ENCODE measurements at regions not wholly inside any gene's neighbourhood (a gene's known extent, or its start where the extent isn't known, plus 50 kb on each side); places are given as distances from the start of the nearest gene placed in this dataset.

DNA sequence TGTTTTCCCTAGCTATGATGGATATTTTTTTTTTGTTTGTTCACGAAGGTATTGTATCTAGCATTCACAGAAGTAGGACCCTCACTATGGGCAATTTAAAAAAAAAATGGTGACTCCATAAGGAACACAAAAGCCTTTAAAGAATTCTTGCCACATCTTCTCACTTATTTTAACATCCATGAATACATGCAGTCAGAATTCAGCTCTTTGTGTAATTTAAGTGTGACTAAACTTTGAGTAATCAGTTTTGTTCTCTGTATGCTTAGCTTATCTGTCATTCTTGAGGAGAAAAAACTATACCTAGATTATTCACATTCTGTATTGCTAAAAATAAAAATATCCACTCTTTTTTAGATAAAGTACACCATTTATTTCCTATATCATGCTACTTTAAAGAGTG lies 313.2 kb upstream of the KCND2 start:
- TF ChIP-seq CSDC2 (CRISPR knock-in tag; IDR thresholded peaks at IDR 0.05) (no peak), ZNF565 (CRISPR knock-in tag; conservative IDR thresholded peaks at IDR 0.05; ENCODE audit: low read depth) (no peak), OSR1 (CRISPR knock-in tag; IDR thresholded peaks at IDR 0.05) (no peak), ZFP30 (CRISPR knock-in tag; IDR thresholded peaks at IDR 0.05) (no peak), ZNF8 (CRISPR knock-in tag; IDR thresholded peaks at IDR 0.05) (no peak), ARNTL (CRISPR knock-in tag; IDR thresholded peaks at IDR 0.05; ENCODE audit: borderline replicate concordance, low read depth) (no peak), PPARA (CRISPR knock-in tag; IDR thresholded peaks at IDR 0.05; ENCODE audit: borderline replicate concordance) (no peak), ISL1 (CRISPR knock-in tag; IDR thresholded peaks at IDR 0.05) (no peak), ZNF70 (CRISPR knock-in tag; IDR thresholded peaks at IDR 0.05) (no peak)
- TF ChIP-seq, protein P1, sequence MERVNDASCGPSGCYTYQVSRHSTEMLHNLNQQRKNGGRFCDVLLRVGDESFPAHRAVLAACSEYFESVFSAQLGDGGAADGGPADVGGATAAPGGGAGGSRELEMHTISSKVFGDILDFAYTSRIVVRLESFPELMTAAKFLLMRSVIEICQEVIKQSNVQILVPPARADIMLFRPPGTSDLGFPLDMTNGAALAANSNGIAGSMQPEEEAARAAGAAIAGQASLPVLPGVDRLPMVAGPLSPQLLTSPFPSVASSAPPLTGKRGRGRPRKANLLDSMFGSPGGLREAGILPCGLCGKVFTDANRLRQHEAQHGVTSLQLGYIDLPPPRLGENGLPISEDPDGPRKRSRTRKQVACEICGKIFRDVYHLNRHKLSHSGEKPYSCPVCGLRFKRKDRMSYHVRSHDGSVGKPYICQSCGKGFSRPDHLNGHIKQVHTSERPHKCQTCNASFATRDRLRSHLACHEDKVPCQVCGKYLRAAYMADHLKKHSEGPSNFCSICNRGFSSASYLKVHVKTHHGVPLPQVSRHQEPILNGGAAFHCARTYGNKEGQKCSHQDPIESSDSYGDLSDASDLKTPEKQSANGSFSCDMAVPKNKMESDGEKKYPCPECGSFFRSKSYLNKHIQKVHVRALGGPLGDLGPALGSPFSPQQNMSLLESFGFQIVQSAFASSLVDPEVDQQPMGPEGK (CRISPR knock-in tag; IDR thresholded peaks at IDR 0.05; ENCODE audit: borderline replicate concordance) = no peak

GRCh38 chr7:119963654-119964053 lies 309.3 kb upstream of the KCND2 start:
- TF ChIP-seq POU6F1 (CRISPR knock-in tag; IDR thresholded peaks at IDR 0.05; ENCODE audit: borderline replicate concordance, low read depth) (no peak), ISL1 (CRISPR knock-in tag; IDR thresholded peaks at IDR 0.05) (no peak), TCF4 (CRISPR knock-in tag; IDR thresholded peaks at IDR 0.05; ENCODE audit: borderline replicate concordance) (no peak), CSDC2 (CRISPR knock-in tag; IDR thresholded peaks at IDR 0.05) (no peak), ESRRG (CRISPR knock-in tag; IDR thresholded peaks at IDR 0.05) (no peak), ARNTL (CRISPR knock-in tag; IDR thresholded peaks at IDR 0.05; ENCODE audit: borderline replicate concordance, low read depth) (no peak)
- ATAC-seq = no peak

More for the DNA sequence above, 313.2 kb upstream of the KCND2 start:
- ATAC-seq = no peak

- TF ChIP-seq ARNTL (CRISPR knock-in tag; IDR thresholded peaks at IDR 0.05; ENCODE audit: borderline replicate concordance, low read depth) = no peak
- no peak for TF ChIP-seq ZFP30 (CRISPR knock-in tag; IDR thresholded peaks at IDR 0.05)
- no peak for TF ChIP-seq PPARA (CRISPR knock-in tag; IDR thresholded peaks at IDR 0.05; ENCODE audit: borderline replicate concordance)
- no peak for TF ChIP-seq CSDC2 (CRISPR knock-in tag; IDR thresholded peaks at IDR 0.05)
- TF ChIP-seq GLIS3 (CRISPR knock-in tag; IDR thresholded peaks at IDR 0.05) = no peak
- TF ChIP-seq OSR1 (CRISPR knock-in tag; IDR thresholded peaks at IDR 0.05) = no peak
- no peak for TF ChIP-seq TSHZ2 (CRISPR knock-in tag; IDR thresholded peaks at IDR 0.05)
- TF ChIP-seq CSRNP3 (CRISPR knock-in tag; IDR thresholded peaks at IDR 0.05) = no peak
- TF ChIP-seq, protein P1 (CRISPR knock-in tag; IDR thresholded peaks at IDR 0.05; ENCODE audit: borderline replicate concordance) = no peak
- TF ChIP-seq ESRRG (CRISPR knock-in tag; IDR thresholded peaks at IDR 0.05) = no peak
- TF ChIP-seq POU6F1 (CRISPR knock-in tag; IDR thresholded peaks at IDR 0.05; ENCODE audit: borderline replicate concordance, low read depth) = no peak
- no peak for TF ChIP-seq RARB (CRISPR knock-in tag; IDR thresholded peaks at IDR 0.05)
- TF ChIP-seq ISL1 (CRISPR knock-in tag; IDR thresholded peaks at IDR 0.05) = no peak
- TF ChIP-seq ZC3H10 (CRISPR knock-in tag; IDR thresholded peaks at IDR 0.05) = no peak
- no peak for ATAC-seq
These were observed 308.9 kb upstream of the KCND2 start for GRCh38 chr7:119964065-119964464.

All from SK-N-SH treated with all-trans-retinoic acid at 6 μM for 48 hours (cell line).